ENCODE measurements at regions not wholly inside any gene's neighbourhood (a gene's known extent, or its start where the extent isn't known, plus 50 kb on each side); places are given as distances from the start of the nearest gene placed in this dataset.

GRCh38 chr2:237202288-237203030 lies 116.8 kb downstream of the COPS8 start:
- in situ Hi-C loops (cut with HindIII; ENCODE audit: low pct_ligation_motif_present, low sequenced_read_pairs) = no loop called here
- TF ChIP-seq, protein P1, sequence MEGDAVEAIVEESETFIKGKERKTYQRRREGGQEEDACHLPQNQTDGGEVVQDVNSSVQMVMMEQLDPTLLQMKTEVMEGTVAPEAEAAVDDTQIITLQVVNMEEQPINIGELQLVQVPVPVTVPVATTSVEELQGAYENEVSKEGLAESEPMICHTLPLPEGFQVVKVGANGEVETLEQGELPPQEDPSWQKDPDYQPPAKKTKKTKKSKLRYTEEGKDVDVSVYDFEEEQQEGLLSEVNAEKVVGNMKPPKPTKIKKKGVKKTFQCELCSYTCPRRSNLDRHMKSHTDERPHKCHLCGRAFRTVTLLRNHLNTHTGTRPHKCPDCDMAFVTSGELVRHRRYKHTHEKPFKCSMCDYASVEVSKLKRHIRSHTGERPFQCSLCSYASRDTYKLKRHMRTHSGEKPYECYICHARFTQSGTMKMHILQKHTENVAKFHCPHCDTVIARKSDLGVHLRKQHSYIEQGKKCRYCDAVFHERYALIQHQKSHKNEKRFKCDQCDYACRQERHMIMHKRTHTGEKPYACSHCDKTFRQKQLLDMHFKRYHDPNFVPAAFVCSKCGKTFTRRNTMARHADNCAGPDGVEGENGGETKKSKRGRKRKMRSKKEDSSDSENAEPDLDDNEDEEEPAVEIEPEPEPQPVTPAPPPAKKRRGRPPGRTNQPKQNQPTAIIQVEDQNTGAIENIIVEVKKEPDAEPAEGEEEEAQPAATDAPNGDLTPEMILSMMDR (IDR thresholded peaks at IDR 0.05; ENCODE audit: low read depth, low read length, missing control alignments) = no peak
- peak overlapping the region; percentile 78 for H3K27ac ChIP-seq
- H3K4me3 ChIP-seq (ENCODE audit: low read depth, low read length) = no peak overlapping the region
- no peak for DNase-seq
- no peaks in the 10 kb centered on the region for H3K36me3 ChIP-seq (replicated peaks)
- H3K27me3 ChIP-seq (replicated peaks) = no peaks in the 10 kb centered on the region

- Histone ChIP-seq H3K4me3 (ENCODE audit: low read depth, low read length) (no peak overlapping the region), H3K36me3 (replicated peaks) (no peaks in the 10 kb centered on the region), H3K27ac (no peak overlapping the region), H3K27me3 (replicated peaks) (no peaks in the 10 kb centered on the region)
- in situ Hi-C loops (cut with HindIII; ENCODE audit: low pct_ligation_motif_present, low sequenced_read_pairs) = no loop called here
- DNase-seq = no peak
- TF ChIP-seq, protein P1 (IDR thresholded peaks at IDR 0.05; ENCODE audit: low read depth, low read length, missing control alignments) = no peak
Measured at GRCh38 chr2:237205043-237205541, 119.4 kb downstream of the COPS8 start.

DNA sequence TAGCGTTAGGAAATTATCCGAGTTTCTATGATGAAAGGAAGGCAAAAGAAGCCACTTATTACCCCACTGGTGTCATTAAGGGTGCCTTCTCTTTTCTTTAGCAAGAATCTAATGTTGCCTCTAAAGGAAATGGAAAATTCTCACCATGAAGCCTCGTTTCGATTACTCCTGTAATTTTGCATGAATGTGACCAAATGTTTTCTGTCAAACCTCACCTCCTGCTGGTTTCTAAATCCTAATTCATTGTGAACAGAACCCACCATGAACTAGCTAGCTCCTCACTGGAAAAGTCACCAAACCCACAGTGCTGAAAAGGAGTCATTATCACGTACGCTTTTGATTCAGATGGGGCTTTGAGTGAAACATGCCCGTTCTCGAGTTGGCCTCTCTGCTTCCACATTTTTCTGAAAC lies 119.9 kb downstream of the COPS8 start:
- Histone ChIP-seq H3K27me3 (replicated peaks) (no peaks in the 10 kb centered on the region), H3K36me3 (replicated peaks) (no peaks in the 10 kb centered on the region), H3K27ac (no peak overlapping the region), H3K4me3 (ENCODE audit: low read depth, low read length) (no peak overlapping the region)
- in situ Hi-C loops (cut with HindIII; ENCODE audit: low pct_ligation_motif_present, low sequenced_read_pairs) = no loop called here
- DNase-seq = no peak
- TF ChIP-seq, protein P1 (IDR thresholded peaks at IDR 0.05; ENCODE audit: low read depth, low read length, missing control alignments) = no peak

GRCh38 chr2:237207646-237208045 lies 122.0 kb downstream of the COPS8 start:
- Histone ChIP-seq H3K27me3 (replicated peaks) (no peaks in the 10 kb centered on the region), H3K27ac (peak overlapping the region; percentile 55), H3K4me3 (ENCODE audit: low read depth, low read length) (no peak overlapping the region), H3K36me3 (replicated peaks) (no peaks in the 10 kb centered on the region)
- in situ Hi-C loops (cut with HindIII; ENCODE audit: low pct_ligation_motif_present, low sequenced_read_pairs) = no loop called here
- DNase-seq = peak; percentile 70
- TF ChIP-seq, protein P1 (IDR thresholded peaks at IDR 0.05; ENCODE audit: low read depth, low read length, missing control alignments) = no peak

DNA sequence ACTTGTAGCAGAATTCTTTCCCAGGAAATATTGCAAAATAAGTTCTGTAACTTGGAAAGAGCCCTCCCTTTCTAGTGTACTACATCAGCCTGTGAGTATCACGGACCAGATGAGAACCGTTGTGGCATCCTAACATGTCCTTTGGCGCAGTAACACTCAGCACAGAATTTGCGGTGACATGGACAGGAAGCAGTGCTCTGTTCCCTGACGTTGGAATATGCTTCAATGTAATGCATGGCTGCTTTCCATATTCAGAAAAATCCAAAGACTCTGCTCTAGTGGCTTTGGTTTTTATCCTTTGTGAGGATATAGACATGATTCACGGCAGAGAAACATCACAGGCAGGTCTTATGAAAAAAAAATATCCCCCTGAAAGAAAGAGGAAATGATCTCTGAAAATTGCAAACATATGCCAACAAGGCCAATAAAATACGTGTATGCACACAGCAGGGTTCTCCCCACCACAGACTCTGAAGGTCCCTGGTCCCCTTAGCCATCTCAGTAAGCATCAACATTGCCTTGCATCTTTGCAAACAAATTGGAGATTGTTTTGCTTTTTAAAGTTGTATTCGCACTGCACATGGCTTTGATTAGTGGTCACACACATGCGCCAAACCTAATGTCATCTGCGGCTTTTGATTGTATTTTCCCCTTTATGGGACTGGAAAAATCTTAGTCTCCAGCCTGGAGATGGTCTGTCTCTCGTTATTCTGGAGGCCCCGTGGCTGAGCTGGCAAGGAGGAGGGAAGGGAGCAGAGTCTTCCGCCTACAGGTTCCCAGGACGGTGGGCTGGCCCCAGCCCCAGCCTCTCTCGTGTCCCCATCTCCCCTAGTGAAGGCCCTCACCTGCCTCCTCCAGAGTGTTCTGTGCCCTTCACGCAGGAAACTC lies 122.9 kb downstream of the COPS8 start:
- no peaks in the 10 kb centered on the region for H3K36me3 ChIP-seq (replicated peaks)
- in situ Hi-C loops (cut with HindIII; ENCODE audit: low pct_ligation_motif_present, low sequenced_read_pairs) = no loop called here
- H3K27me3 ChIP-seq (replicated peaks) = no peaks in the 10 kb centered on the region
- TF ChIP-seq, protein P1 (IDR thresholded peaks at IDR 0.05; ENCODE audit: low read depth, low read length, missing control alignments) = no peak
- no peak overlapping the region for H3K4me3 ChIP-seq (ENCODE audit: low read depth, low read length)
- DNase-seq = peak; percentile 81
- peak overlapping the region; percentile 55 for H3K27ac ChIP-seq
